ENCODE measurements at regions not wholly inside any gene's neighbourhood (a gene's known extent, or its start where the extent isn't known, plus 50 kb on each side); places are given as distances from the start of the nearest gene placed in this dataset.
"Not testable (repeated sequence)": the region's sequence is repeated elsewhere in the genome, so short reads cannot be mapped to it uniquely, and the experiment has no call there.

GRCh38 chr10:10055656-10056442 lies 961.8 kb upstream of the CELF2 start:
- DNase-seq, result no peak
- H3K27me3 ChIP-seq, result no peaks in the 10 kb centered on the region
- no peaks in the 10 kb centered on the region for H3K36me3 ChIP-seq
- H3K27ac ChIP-seq, result no peak overlapping the region
- WGBS, 3 donors, result 35 to 48% (median 39%) methylated on average over 4 of the region's 4 CpGs
- no peak overlapping the region for H3K4me3 ChIP-seq
- no peaks in the 10 kb centered on the region for H3K4me1 ChIP-seq (ENCODE audit: insufficient read depth)
- TF ChIP-seq EP300 (IDR thresholded peaks at IDR 0.05) (no peak), POLR2A (IDR thresholded peaks at IDR 0.05) (no peak), CTCF (IDR thresholded peaks at IDR 0.05) (no peak)
- intact Hi-C loops (cut with DNase I), result no loop called here
- H3K9me3 ChIP-seq, result no peaks in the 10 kb centered on the region

GRCh38 chr10:10056961-10057360 lies 960.7 kb upstream of the CELF2 start:
- H3K27me3 ChIP-seq, result no peaks in the 10 kb centered on the region
- no peak overlapping the region for H3K27ac ChIP-seq
- H3K36me3 ChIP-seq, result no peaks in the 10 kb centered on the region
- TF ChIP-seq POLR2A (IDR thresholded peaks at IDR 0.05), result no peak
- TF ChIP-seq CTCF (IDR thresholded peaks at IDR 0.05), result no peak
- no peak for TF ChIP-seq EP300 (IDR thresholded peaks at IDR 0.05)
- no peaks in the 10 kb centered on the region for H3K4me1 ChIP-seq (ENCODE audit: insufficient read depth)
- WGBS, 3 donors, result 52 to 59% (median 56%) methylated on average over 5 of the region's 5 CpGs
- intact Hi-C loops (cut with DNase I), result no loop called here
- no peak for DNase-seq
- no peaks in the 10 kb centered on the region for H3K9me3 ChIP-seq
- no peak overlapping the region for H3K4me3 ChIP-seq

- H3K4me3 ChIP-seq, result no peak overlapping the region
- intact Hi-C loops (cut with DNase I), result no loop called here
- H3K27me3 ChIP-seq, result no peaks in the 10 kb centered on the region
- H3K4me1 ChIP-seq (ENCODE audit: insufficient read depth), result no peaks in the 10 kb centered on the region
- TF ChIP-seq CTCF (IDR thresholded peaks at IDR 0.05) (no peak), EP300 (IDR thresholded peaks at IDR 0.05) (no peak), POLR2A (IDR thresholded peaks at IDR 0.05) (no peak)
- H3K27ac ChIP-seq, result no peak overlapping the region
- no peak for DNase-seq
- no peaks in the 10 kb centered on the region for H3K36me3 ChIP-seq
- H3K9me3 ChIP-seq, result no peaks in the 10 kb centered on the region
Measured at GRCh38 chr10:10067644-10068043, 950.0 kb upstream of the CELF2 start.

GRCh38 chr10:10074847-10075246 lies 942.8 kb upstream of the CELF2 start:
- peaks cover 0 to 10% of the 10 kb centered on the region in 2 donors for H3K9me3 ChIP-seq
- H3K4me1 ChIP-seq (ENCODE audit: insufficient read depth); DNase-seq; H3K4me3 ChIP-seq; intact Hi-C loops (cut with DNase I); H3K27me3 ChIP-seq; H3K27ac ChIP-seq; H3K36me3 ChIP-seq: not testable (repeated sequence)
- WGBS, 3 donors, result 84 to 94% (median 91%) methylated on average over 9 of the region's 9 CpGs

- WGBS, 3 donors, result 31 to 45% (median 38%) methylated on average over 4 of the region's 4 CpGs
- intact Hi-C loops (cut with DNase I), result no loop called here
- H3K4me1 ChIP-seq (ENCODE audit: insufficient read depth), result no peaks in the 10 kb centered on the region
Measured at GRCh38 chr10:10078446-10078845, 939.2 kb upstream of the CELF2 start.

More at GRCh38 chr10:10078446-10078845, 939.2 kb upstream of the CELF2 start:
- Histone ChIP-seq H3K27ac (no peak overlapping the region), H3K9me3 (peaks cover 0 to 10% of the 10 kb centered on the region in 2 donors), H3K4me3 (no peak overlapping the region), H3K27me3 (no peaks in the 10 kb centered on the region), H3K36me3 (no peaks in the 10 kb centered on the region)
- TF ChIP-seq CTCF (IDR thresholded peaks at IDR 0.05) (no peak), POLR2A (IDR thresholded peaks at IDR 0.05) (no peak), EP300 (IDR thresholded peaks at IDR 0.05) (no peak)
- DNase-seq, result no peak
